WI38 (cell line): ENCODE measurements at regions not wholly inside any gene's neighbourhood (a gene's known extent, or its start where the extent isn't known, plus 50 kb on each side); places are given as distances from the start of the nearest gene placed in this dataset.

Source experiments
- H3K4me3 ChIP-seq: 2 replicates; pipeline ENCODE4 v1.5.1; 2011; ENCODE audit warnings: low read depth, mild to moderate bottlenecking, control low read depth, low read length
- TF ChIP-seq, protein P1 (sequence below): IDR thresholded peaks from 2 replicates; pipeline ENCODE4 v1.5.1; 2012; ENCODE audit warnings: low read depth, mild to moderate bottlenecking, control low read depth, low read length

DNA sequence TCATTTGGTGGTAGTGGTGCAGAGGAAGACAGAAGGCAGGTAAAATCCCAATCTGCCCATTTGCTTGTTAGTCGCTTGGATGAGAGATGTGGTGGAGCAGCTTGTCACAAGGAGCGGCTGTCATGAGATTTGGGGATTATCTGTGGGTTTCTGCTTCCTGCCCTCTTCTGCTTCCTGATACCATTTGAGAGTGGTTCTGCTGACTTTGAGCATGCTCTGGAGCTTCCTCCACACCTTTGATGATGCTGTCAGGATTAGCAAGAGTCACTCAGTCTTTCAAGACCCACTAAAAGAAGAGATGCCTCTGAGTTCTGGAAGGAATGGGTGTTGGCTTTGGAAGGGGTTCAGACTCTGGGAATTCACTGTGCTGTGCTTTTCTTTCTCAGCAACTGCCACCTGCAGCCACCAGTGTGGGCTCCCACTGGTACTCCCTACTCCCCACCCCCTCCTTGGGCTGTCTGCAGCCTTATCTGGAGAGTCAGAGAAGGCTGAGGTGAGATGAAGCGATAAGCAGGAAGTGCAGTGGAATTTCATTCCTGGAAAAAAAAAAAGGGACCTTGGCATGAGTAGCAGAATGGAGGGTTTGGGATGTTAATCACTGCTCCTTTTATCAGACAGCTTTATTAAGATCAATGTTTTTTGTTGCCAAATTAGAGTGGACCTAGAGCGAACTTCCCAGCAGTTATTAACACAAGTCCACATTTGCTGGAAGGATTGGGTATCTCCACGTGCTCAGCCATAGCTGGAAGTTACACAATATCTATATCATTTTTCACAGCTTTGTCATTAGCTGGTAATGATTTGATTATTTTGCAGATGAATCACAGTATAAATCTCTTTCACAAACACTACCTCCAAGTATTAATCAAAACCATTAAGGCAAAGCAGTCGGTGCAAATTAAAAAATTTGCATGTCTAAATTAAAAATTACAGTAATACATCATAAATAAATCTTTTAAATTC lies 233.0 kb upstream of the SATB1 start:
- no peak overlapping the region for H3K4me3 ChIP-seq
- TF ChIP-seq, protein P1, sequence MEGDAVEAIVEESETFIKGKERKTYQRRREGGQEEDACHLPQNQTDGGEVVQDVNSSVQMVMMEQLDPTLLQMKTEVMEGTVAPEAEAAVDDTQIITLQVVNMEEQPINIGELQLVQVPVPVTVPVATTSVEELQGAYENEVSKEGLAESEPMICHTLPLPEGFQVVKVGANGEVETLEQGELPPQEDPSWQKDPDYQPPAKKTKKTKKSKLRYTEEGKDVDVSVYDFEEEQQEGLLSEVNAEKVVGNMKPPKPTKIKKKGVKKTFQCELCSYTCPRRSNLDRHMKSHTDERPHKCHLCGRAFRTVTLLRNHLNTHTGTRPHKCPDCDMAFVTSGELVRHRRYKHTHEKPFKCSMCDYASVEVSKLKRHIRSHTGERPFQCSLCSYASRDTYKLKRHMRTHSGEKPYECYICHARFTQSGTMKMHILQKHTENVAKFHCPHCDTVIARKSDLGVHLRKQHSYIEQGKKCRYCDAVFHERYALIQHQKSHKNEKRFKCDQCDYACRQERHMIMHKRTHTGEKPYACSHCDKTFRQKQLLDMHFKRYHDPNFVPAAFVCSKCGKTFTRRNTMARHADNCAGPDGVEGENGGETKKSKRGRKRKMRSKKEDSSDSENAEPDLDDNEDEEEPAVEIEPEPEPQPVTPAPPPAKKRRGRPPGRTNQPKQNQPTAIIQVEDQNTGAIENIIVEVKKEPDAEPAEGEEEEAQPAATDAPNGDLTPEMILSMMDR = no peak

DNA sequence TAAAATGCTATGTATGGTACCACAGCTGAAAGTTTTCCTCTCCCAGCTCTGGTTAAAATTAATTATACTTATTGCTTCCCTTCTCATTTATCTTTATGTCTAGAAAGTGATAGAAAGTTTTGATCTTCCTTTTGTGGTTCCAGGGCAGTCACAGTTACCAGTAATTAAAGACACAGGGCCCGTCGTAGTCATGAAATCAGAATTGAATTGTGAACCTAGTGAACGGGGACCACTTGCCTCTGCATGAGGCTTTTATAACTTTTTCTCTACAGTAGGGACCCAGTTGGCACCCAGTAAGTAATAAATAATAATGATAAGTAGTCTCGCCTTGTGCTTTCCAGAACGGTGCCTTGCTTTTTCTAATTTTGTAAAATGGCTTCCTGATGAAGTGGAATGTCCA lies 231.7 kb upstream of the SATB1 start:
- no peak overlapping the region for H3K4me3 ChIP-seq
- TF ChIP-seq, protein P1 = no peak

- TF ChIP-seq, protein P1 = no peak
- no peak overlapping the region for H3K4me3 ChIP-seq
Measured at GRCh38 chr3:18656410-18656809, 231.3 kb upstream of the SATB1 start.

DNA sequence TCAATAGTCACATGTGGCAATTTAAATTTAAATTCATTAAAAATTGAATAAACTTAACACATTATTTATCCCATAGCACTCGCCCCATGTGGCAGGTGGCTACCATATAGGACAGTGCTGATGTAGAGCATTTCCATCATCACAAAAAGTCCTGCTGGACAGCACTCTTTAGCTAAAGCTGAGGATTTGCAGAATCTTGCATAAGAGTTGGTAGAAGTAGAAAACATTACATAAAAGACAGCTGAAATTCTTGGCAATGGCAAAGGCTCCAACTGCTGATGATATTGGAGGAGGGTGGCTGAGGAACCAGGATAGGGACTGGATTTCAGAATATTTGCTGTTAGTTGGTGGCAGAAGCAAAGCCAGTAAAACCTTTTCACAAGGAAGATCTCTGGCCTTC lies 230.7 kb upstream of the SATB1 start:
- TF ChIP-seq, protein P1 = no peak
- no peak overlapping the region for H3K4me3 ChIP-seq

DNA sequence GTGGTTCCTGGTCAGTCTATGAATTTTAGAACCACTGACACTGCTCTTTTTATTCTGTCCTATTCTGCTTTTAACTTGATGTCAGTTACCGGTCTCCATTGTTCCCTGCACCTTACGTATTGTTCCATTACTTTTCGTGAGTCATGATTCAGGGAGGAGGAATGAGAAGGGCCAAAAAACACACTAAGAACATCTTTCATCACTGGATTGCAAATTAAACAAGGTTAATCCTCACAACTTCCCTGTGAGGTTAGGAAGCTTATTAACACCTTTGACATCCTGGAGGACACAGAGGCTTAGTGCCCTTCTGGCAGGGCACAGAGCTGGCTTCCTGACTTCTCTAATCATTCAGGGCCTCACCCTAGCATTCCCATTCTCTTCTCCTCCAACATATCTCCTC lies 227.6 kb upstream of the SATB1 start:
- TF ChIP-seq, protein P1 = no peak
- no peak overlapping the region for H3K4me3 ChIP-seq

DNA sequence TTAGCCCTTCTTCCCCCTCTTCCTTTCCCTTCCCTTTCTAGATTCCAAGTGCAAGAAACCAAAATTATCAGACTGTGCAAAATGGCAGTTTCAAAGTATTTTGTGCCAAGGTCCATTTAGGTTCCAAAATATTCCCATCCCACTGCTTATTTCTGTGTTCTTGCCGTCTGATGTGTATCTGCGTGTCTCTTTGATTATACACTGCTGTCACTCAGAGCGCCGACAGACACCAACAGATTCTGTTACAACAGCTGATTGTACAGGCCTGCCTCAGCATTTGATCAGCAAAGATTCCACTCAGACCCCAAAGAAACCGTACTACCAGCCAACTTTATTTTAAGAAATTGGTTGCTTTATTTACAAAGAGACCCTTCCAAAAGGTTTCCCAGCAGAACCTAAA lies 225.6 kb upstream of the SATB1 start:
- no peak overlapping the region for H3K4me3 ChIP-seq
- TF ChIP-seq, protein P1 = no peak

- H3K4me3 ChIP-seq = no peak overlapping the region
- TF ChIP-seq, protein P1 = no peak
Measured at GRCh38 chr3:18649666-18650363, 224.7 kb upstream of the SATB1 start.
